IMR-90 (cell line): ENCODE measurements at regions not wholly inside any gene's neighbourhood (a gene's known extent, or its start where the extent isn't known, plus 50 kb on each side); places are given as distances from the start of the nearest gene placed in this dataset.

Experiments
- ATAC-seq: fragments of 200-7000 bp; cut with Tn5 transposase; 2 replicates; pipeline ENCODE4 v1.9.1; 2020; ENCODE audit warnings: low read depth, mild to moderate bottlenecking, moderate library complexity
- BruUV-seq: library from RNA; stranded (reverse); fragments of 400-500 nt; replicated peaks from 2 replicates; lab custom pipeline; 2021; lab: Mats Ljungman, UMichigan
- CTCF ChIA-PET: fragments of 300-600 bp; formaldehyde crosslinking; extraction: SDS; loops from one replicate; lab custom pipeline; 2021; ENCODE audit warnings: antibody characterized with exemption; lab: Yijun Ruan, JAX
- POLR2A ChIA-PET: fragments of 300-600 bp; sonication (Branson Sonifier 250); formaldehyde crosslinking; loops from one replicate; lab custom pipeline; 2022; ENCODE audit warnings: antibody characterized with exemption; ENCODE audit not compliant: unreplicated experiment; lab: Charles Lee
- DNase-seq: peaks from one replicate; pipeline ENCODE4 v3.0.0; 2013
- H2AFZ ChIP-seq: replicated peaks from 2 replicates; pipeline ENCODE3; 2013; ENCODE audit warnings: low read length, mild to moderate bottlenecking; ENCODE audit not compliant: poor library complexity
- H2AK5ac ChIP-seq: 2 replicates; pipeline ENCODE4 v1.6.1; 2013; ENCODE audit warnings: low read depth, low read length, inconsistent platforms
- H2AK9ac ChIP-seq: replicated peaks from 2 replicates; pipeline ENCODE3; 2013; ENCODE audit warnings: mild to moderate bottlenecking, low read depth, low read length, moderate library complexity; ENCODE audit not compliant: poor library complexity
- H2BK120ac ChIP-seq: 2 replicates; pipeline ENCODE4 v1.6.1; 2013; ENCODE audit warnings: low read depth, low read length, inconsistent platforms
- H2BK15ac ChIP-seq: 3 replicates; pipeline ENCODE4 v1.6.1; 2013; ENCODE audit warnings: low read depth, low read length, inconsistent platforms
- H2BK20ac ChIP-seq: 2 replicates; pipeline ENCODE4 v1.6.1; 2013; ENCODE audit warnings: low read depth, mild to moderate bottlenecking, inconsistent platforms, low read length, moderate library complexity
- H2BK5ac ChIP-seq: 2 replicates; pipeline ENCODE4 v1.6.1; 2013; ENCODE audit warnings: mild to moderate bottlenecking, low read depth, low read length, inconsistent platforms; ENCODE audit not compliant: poor library complexity, severe bottlenecking
- H3K14ac ChIP-seq: replicated peaks from 2 replicates; pipeline ENCODE4 v1.6.1; 2013; ENCODE audit warnings: low read depth, low read length, inconsistent platforms
- H3K18ac ChIP-seq: 2 replicates; pipeline ENCODE4 v1.6.1; 2013; ENCODE audit warnings: low read depth, low read length, control low read depth
- H3K23ac ChIP-seq: 2 replicates; pipeline ENCODE4 v1.6.1; 2013; ENCODE audit warnings: low read depth, low read length, inconsistent platforms
- H3K27ac ChIP-seq: 2 replicates; pipeline ENCODE4 v1.5.1; 2013; ENCODE audit warnings: mild to moderate bottlenecking, control low read depth, low read length; ENCODE audit not compliant: insufficient read depth
- H3K27me3 ChIP-seq: 2 replicates; pipeline ENCODE4 v1.6.1; 2013; ENCODE audit warnings: low read length; ENCODE audit not compliant: control insufficient read depth, insufficient read depth
- H3K36me3 ChIP-seq: 2 replicates; pipeline ENCODE4 v1.6.1; 2013; ENCODE audit warnings: low read length, mixed read lengths; ENCODE audit not compliant: control insufficient read depth, insufficient read depth
- H3K4ac ChIP-seq: 2 replicates; pipeline ENCODE4 v1.6.1; 2013; ENCODE audit warnings: low read depth, low read length, inconsistent platforms
- H3K4me1 ChIP-seq: 2 replicates; pipeline ENCODE4 v1.6.1; 2013; ENCODE audit warnings: low read length, mixed read lengths; ENCODE audit not compliant: control insufficient read depth, insufficient read depth
- H3K4me2 ChIP-seq: 2 replicates; pipeline ENCODE4 v1.6.1; 2013; ENCODE audit warnings: low read depth, mild to moderate bottlenecking, control low read depth, low read length, moderate library complexity
- H3K4me3 ChIP-seq: 2 replicates; pipeline ENCODE4 v1.5.1; 2013; ENCODE audit warnings: low read depth, mild to moderate bottlenecking, control low read depth, low read length, moderate library complexity; ENCODE audit not compliant: insufficient read depth
- H3K56ac ChIP-seq: 2 replicates; pipeline ENCODE4 v1.6.1; 2013; ENCODE audit warnings: low read length, inconsistent platforms; ENCODE audit not compliant: insufficient read depth; ENCODE audit errors: extremely low read depth
- H3K79me1 ChIP-seq, 2 experiments: 2 replicates each; pipeline ENCODE4 v1.6.1; 2013; ENCODE audit warnings: low read length in 2 of 2, inconsistent platforms in 1 of 2, low read depth in 1 of 2
- H3K9ac ChIP-seq: 2 replicates; pipeline ENCODE4 v1.6.1; 2013; ENCODE audit warnings: low read depth, low read length, control low read depth
- H3K9me1 ChIP-seq: 2 replicates; pipeline ENCODE4 v1.6.1; 2013; ENCODE audit warnings: low read length, inconsistent platforms; ENCODE audit not compliant: insufficient read depth
- H3K9me3 ChIP-seq: 2 replicates; pipeline ENCODE4 v1.6.1; 2013; ENCODE audit warnings: low read length; ENCODE audit not compliant: control insufficient read depth, insufficient read depth
- H4K20me1 ChIP-seq: 2 replicates; pipeline ENCODE4 v1.6.1; 2013; ENCODE audit warnings: low read length, inconsistent platforms; ENCODE audit not compliant: insufficient read depth
- H4K5ac ChIP-seq: 2 replicates; pipeline ENCODE4 v1.6.1; 2013; ENCODE audit warnings: mild to moderate bottlenecking, low read depth, low read length, control low read depth
- H4K8ac ChIP-seq, 2 experiments: 2 replicates each; pipeline ENCODE4 v1.6.1; 2013; ENCODE audit warnings: low read depth in 2 of 2, low read length in 2 of 2, control low read depth in 1 of 2, inconsistent platforms in 1 of 2
- H4K91ac ChIP-seq: 2 replicates; pipeline ENCODE4 v1.6.1; 2013; ENCODE audit warnings: low read depth, low read length, inconsistent platforms; ENCODE audit not compliant: insufficient read depth
- MAFK ChIP-seq: IDR thresholded peaks from 2 replicates; pipeline ENCODE4 v1.6.1; 2012; ENCODE audit warnings: low read depth, low read length, improper control_type of control experiment
- NFE2L2 ChIP-seq: fragments of 150-350 bp; IDR thresholded peaks from 2 replicates; pipeline ENCODE4 v1.6.1; 2016; ENCODE audit warnings: low read depth, mild to moderate bottlenecking, low read length
- WGBS, 2 experiments: methylation state at CpG; one replicate each; pipeline versions ENCODE4 v1.1.5 to v1.1.7; 2013; ENCODE audit warnings: missing lambda C conversion rate in 2 of 2; ENCODE audit not compliant: insufficient read length in 1 of 2; ENCODE audit errors: extremely low coverage in 2 of 2; 5-methylcytosine and 5-hydroxymethylcytosine counted together
- dilution Hi-C: fragments of 300-500 bp; cut with HindIII; formaldehyde crosslinking; loops from one replicate; pipeline ENCODE4 v1.14.3; 2018; ENCODE audit warnings: low sequenced_read_pairs; ENCODE audit not compliant: unreplicated experiment
- in situ Hi-C: fragments of 300-500 bp; cut with MboI; formaldehyde crosslinking; loops from 3 replicates; pipeline ENCODE4 v1.14.3; 2019; ENCODE audit warnings: low sequenced_read_pairs, inconsistent platforms, mixed read lengths
- intact Hi-C: fragments of 100-400 bp; cut with micrococcal nuclease; formaldehyde crosslinking; loops from 2 replicates; pipeline ENCODE4 v1.10.0; 2022

DNA sequence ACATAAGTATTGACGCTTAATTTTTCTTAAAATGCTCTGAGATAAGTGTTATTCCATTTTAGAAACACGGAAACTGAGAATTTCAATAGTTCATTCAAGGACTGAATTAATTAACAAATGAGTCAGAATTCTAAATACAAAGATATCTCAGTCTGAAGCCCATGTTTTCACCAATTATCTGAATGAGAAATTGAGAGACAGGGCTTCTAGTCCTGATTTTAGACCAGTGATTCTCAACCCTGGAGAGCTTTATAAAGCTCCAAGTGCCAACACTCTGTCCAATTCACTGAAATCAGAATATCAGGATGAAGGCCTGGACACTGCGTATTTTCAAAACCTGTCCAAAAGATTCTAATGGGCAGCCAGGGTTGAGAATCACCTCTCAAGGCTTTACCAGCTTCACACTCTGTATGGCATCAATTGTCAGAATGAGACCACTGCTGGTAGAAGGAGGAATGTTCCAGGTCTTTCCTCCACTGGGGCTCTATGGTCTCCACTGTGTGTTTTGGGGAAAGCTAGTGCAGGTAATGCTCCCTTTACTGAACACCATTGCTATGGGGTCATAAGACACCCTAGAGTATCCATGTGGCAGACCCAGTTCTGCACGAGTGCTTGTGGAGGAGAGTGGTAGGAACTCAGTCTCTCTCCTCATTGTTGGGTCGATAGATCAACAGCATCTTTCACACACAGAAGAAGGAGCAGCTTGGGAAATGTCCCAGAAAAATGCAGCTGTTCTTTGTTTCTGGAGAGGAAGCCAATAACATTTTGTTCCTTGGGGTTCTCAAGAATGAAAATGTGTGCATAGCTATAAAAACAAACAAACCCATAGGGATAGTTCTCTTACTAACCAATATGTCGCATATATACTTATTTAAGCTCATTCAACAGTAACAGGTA, 99.7 kb upstream of the OSMR start:
- dilution Hi-C loops = no loop called here
- Histone ChIP-seq H3K4me2 (no peak overlapping the region), H4K20me1 (no peaks in the 10 kb centered on the region), H2AK9ac (no peak overlapping the region), H2AK5ac (no peak overlapping the region), H3K4ac (no peak overlapping the region), H2BK20ac (no peak overlapping the region), H3K9me3 (peaks cover 10% of the 10 kb centered on the region), H3K36me3 (no peaks in the 10 kb centered on the region), H3K27me3 (peaks cover 15% of the 10 kb centered on the region), H3K79me1 (no peaks in the 10 kb centered on the region), H2BK120ac (no peak overlapping the region), H4K5ac (no peak overlapping the region), H3K56ac (no peak overlapping the region), H3K9me1 (no peaks in the 10 kb centered on the region), H3K14ac (no peak overlapping the region), H3K23ac (no peak overlapping the region), H3K4me1 (peaks cover 2% of the 10 kb centered on the region; the same call in 1 of the 2 replicates), H3K9ac (no peak overlapping the region), H4K8ac (no peak overlapping the region), H2BK15ac (no peak overlapping the region), H3K4me3 (no peak overlapping the region), H2AFZ (no peak overlapping the region), H3K18ac (no peak overlapping the region; the same call in 1 of the 2 replicates), H3K27ac (no peak overlapping the region), H2BK5ac (no peak overlapping the region), H4K91ac (no peak overlapping the region)
- intact Hi-C loops = no loop called here
- in situ Hi-C loops = no loop called here
- no TSS peak for BruUV-seq
- CTCF ChIA-PET = no interaction called here
- no peak for DNase-seq
- WGBS, 2 experiments = no CpG with 5 or more reads among the region's 6 CpGs
- no peak for ATAC-seq
- POLR2A ChIA-PET = no interaction called here
- TF ChIP-seq MAFK = no peak
- TF ChIP-seq NFE2L2 = no peak
